ENCODE measurements at regions not wholly inside any gene's neighbourhood (a gene's known extent, or its start where the extent isn't known, plus 50 kb on each side); places are given as distances from the start of the nearest gene placed in this dataset.

GRCh38 chr18:46393230-46393629 is 263.8 kb downstream of the LOXHD1 start:
- CTCF ChIA-PET, result no interaction called here
- no peaks in the 10 kb centered on the region for H3K79me2 ChIP-seq (ENCODE audit: control insufficient read depth, insufficient read depth, low read length)
- intact Hi-C loops (cut with micrococcal nuclease), result no loop called here
- Mint-ChIP-seq H3K4me1 (no peaks in the 10 kb centered on the region), H3K27me3 (no peaks in the 10 kb centered on the region), H3K9me3 (ENCODE audit: insufficient read depth) (no peaks in the 10 kb centered on the region), H3K27ac (no peak overlapping the region), H3K4me3 (no peak overlapping the region)
- no peaks in the 10 kb centered on the region for H3K36me3 ChIP-seq (replicated peaks in 1 of 2; ENCODE audit: control extremely low read depth in 1 of 2, control insufficient read depth in 1 of 2, extremely low read depth in 1 of 2, insufficient read depth in 2 of 2, low read length in 1 of 2)
- no peak overlapping the region for H3K4me2 ChIP-seq (replicated peaks; ENCODE audit: low read depth, low read length, poor library complexity, severe bottlenecking)
- no peaks in the 10 kb centered on the region for H4K20me1 ChIP-seq (ENCODE audit: control insufficient read depth, insufficient read depth, low read length, poor library complexity, severe bottlenecking)
- no peak overlapping the region for H3K9ac ChIP-seq (ENCODE audit: low read length)
- POLR2A ChIA-PET, result no interaction called here
- DNase-seq, result no peak
- H3K27me3 ChIP-seq (replicated peaks in 1 of 4; ENCODE audit: control extremely low read depth in 1 of 4, control insufficient read depth in 3 of 4, insufficient read depth in 4 of 4, low read length in 3 of 4), result no peaks in the 10 kb centered on the region
- ATAC-seq (ENCODE audit: low read depth), result no peak
- no peaks in the 10 kb centered on the region for H3K9me3 ChIP-seq (ENCODE audit: control extremely low read depth in 1 of 3, control insufficient read depth in 2 of 3, insufficient read depth in 1 of 3, low read length in 2 of 3)
- TF ChIP-seq EZH2 (IDR thresholded peaks at IDR 0.05; ENCODE audit: borderline replicate concordance, insufficient read depth, low read depth, low read length, poor library complexity, severe bottlenecking) (no peak), CTCF (IDR thresholded peaks at IDR 0.05) (no peak)
- H3K4me1 ChIP-seq (ENCODE audit: control insufficient read depth in 2 of 2, insufficient read depth in 2 of 2, low read length in 2 of 2), result no peaks in the 10 kb centered on the region
- 88% methylated on average over 6 of the region's 8 CpGs for WGBS (ENCODE audit: insufficient coverage)
- H3K4me3 ChIP-seq (ENCODE audit: control extremely low read depth in 1 of 5, extremely low read depth in 1 of 5, insufficient read depth in 1 of 5, low read depth in 2 of 5, low read length in 4 of 5), result no peak overlapping the region
- H3K27ac ChIP-seq (ENCODE audit: low read length in 2 of 2), result no peak overlapping the region
- H2AFZ ChIP-seq (ENCODE audit: insufficient read depth, low read depth, low read length, poor library complexity, severe bottlenecking), result no peak overlapping the region

GRCh38 chr18:46393961-46394360 is 263.1 kb downstream of the LOXHD1 start:
- Mint-ChIP-seq H3K4me3 (no peak overlapping the region), H3K4me1 (no peaks in the 10 kb centered on the region), H3K27me3 (no peaks in the 10 kb centered on the region), H3K27ac (no peak overlapping the region), H3K9me3 (ENCODE audit: insufficient read depth) (no peaks in the 10 kb centered on the region)
- intact Hi-C loops (cut with micrococcal nuclease), result no loop called here
- Histone ChIP-seq H3K36me3 (replicated peaks in 1 of 2; ENCODE audit: control extremely low read depth in 1 of 2, control insufficient read depth in 1 of 2, extremely low read depth in 1 of 2, insufficient read depth in 2 of 2, low read length in 1 of 2) (no peaks in the 10 kb centered on the region), H2AFZ (ENCODE audit: insufficient read depth, low read depth, low read length, poor library complexity, severe bottlenecking) (no peak overlapping the region), H3K9ac (ENCODE audit: low read length) (no peak overlapping the region), H3K9me3 (ENCODE audit: control extremely low read depth in 1 of 3, control insufficient read depth in 2 of 3, insufficient read depth in 1 of 3, low read length in 2 of 3) (no peaks in the 10 kb centered on the region), H3K79me2 (ENCODE audit: control insufficient read depth, insufficient read depth, low read length) (no peaks in the 10 kb centered on the region), H3K4me2 (replicated peaks; ENCODE audit: low read depth, low read length, poor library complexity, severe bottlenecking) (no peak overlapping the region), H3K27me3 (replicated peaks in 1 of 4; ENCODE audit: control extremely low read depth in 1 of 4, control insufficient read depth in 3 of 4, insufficient read depth in 4 of 4, low read length in 3 of 4) (no peaks in the 10 kb centered on the region), H3K27ac (ENCODE audit: low read length in 2 of 2) (no peak overlapping the region), H3K4me3 (ENCODE audit: control extremely low read depth in 1 of 5, extremely low read depth in 1 of 5, insufficient read depth in 1 of 5, low read depth in 2 of 5, low read length in 4 of 5) (no peak overlapping the region), H3K4me1 (ENCODE audit: control insufficient read depth in 2 of 2, insufficient read depth in 2 of 2, low read length in 2 of 2) (no peaks in the 10 kb centered on the region), H4K20me1 (ENCODE audit: control insufficient read depth, insufficient read depth, low read length, poor library complexity, severe bottlenecking) (no peaks in the 10 kb centered on the region)
- 80% methylated on average over 1 of the region's 6 CpGs for WGBS (ENCODE audit: insufficient coverage)
- CTCF ChIA-PET, result interaction anchor here (1.0 kb wide), 1 partner anchor 10 kb away, joined by 3 read pairs; no protein-coding TSS in a partner anchor
- DNase-seq (no peak), ATAC-seq (ENCODE audit: low read depth) (no peak)
- POLR2A ChIA-PET, result no interaction called here
- TF ChIP-seq EZH2 (IDR thresholded peaks at IDR 0.05; ENCODE audit: borderline replicate concordance, insufficient read depth, low read depth, low read length, poor library complexity, severe bottlenecking) (no peak), CTCF (IDR thresholded peaks at IDR 0.05) (no peak)

All from B cell (primary cell).